Right ventricle myocardium superior (tissue), 1 donor: ENCODE measurements at regions not wholly inside any gene's neighbourhood (a gene's known extent, or its start where the extent isn't known, plus 50 kb on each side); places are given as distances from the start of the nearest gene placed in this dataset.
"Not testable (repeated sequence)": the region's sequence is repeated elsewhere in the genome, so short reads cannot be mapped to it uniquely, and the experiment has no call there.

Source experiments
- ATAC-seq: fragments of 200-7000 bp; cut with Tn5 transposase; one replicate; pipeline ENCODE4 v1.9.1; 2020; ENCODE audit warnings: mild to moderate bottlenecking; ENCODE audit not compliant: poor library complexity
- DNase-seq: peaks from one replicate; pipeline ENCODE4 v3.0.0-alpha.2; 2020
- intact Hi-C: fragments of 100-400 bp; cut with DNase I; formaldehyde crosslinking; loops from one replicate; pipeline ENCODE4 v1.11.2; 2022
- donor health status: DM: no; HTN: yes; CAD: no; lungs with severe emphysema.

GRCh38 chr12:105506678-105507310 is 176.3 kb downstream of the C12orf75 start:
- ATAC-seq (no peak), DNase-seq (no peak)
- intact Hi-C loops: no loop called here

GRCh38 chr12:105507311-105508038 is 177.0 kb downstream of the C12orf75 start:
- DNase-seq (no peak), ATAC-seq (no peak)

GRCh38 chr12:105508096-105508495 is 177.6 kb downstream of the C12orf75 start:
- intact Hi-C loops: no loop called here
- ATAC-seq (no peak), DNase-seq (no peak)

More at GRCh38 chr12:105507311-105508038, 177.0 kb downstream of the C12orf75 start:
- intact Hi-C loops: no loop called here

GRCh38 chr12:105510526-105510925 is 180.0 kb downstream of the C12orf75 start:
- DNase-seq (no peak), ATAC-seq (no peak)
- intact Hi-C loops: no loop called here

- DNase-seq, intact Hi-C loops, ATAC-seq: not testable (repeated sequence)
These were observed 182.4 kb downstream of the C12orf75 start for GRCh38 chr12:105512861-105513260.

GRCh38 chr12:105522166-105522825 is 191.8 kb downstream of the C12orf75 start:
- ATAC-seq: no peak

GRCh38 chr12:105523164-105524057 is 192.9 kb downstream of the C12orf75 start:
- ATAC-seq: peak; percentile 99
- DNase-seq: peak; percentile 91
- intact Hi-C loops: no loop called here

More at GRCh38 chr12:105522166-105522825, 191.8 kb downstream of the C12orf75 start:
- intact Hi-C loops: no loop called here
- DNase-seq: no peak

GRCh38 chr12:105524961-105525360 is 194.5 kb downstream of the C12orf75 start:
- intact Hi-C loops: no loop called here
- no peak for ATAC-seq
- no peak for DNase-seq

- intact Hi-C loops: no loop called here
- ATAC-seq (no peak), DNase-seq (no peak)
These were observed 203.6 kb downstream of the C12orf75 start for GRCh38 chr12:105534068-105534467.

- peak; percentile 50 for DNase-seq
- intact Hi-C loops, ATAC-seq: not testable (repeated sequence)
These were observed 204.5 kb downstream of the C12orf75 start for GRCh38 chr12:105535033-105535432.

- ATAC-seq: no peak
- no peak for DNase-seq
- intact Hi-C loops: no loop called here
These were observed 208.4 kb downstream of the C12orf75 start for GRCh38 chr12:105538880-105539279.

- no peak for ATAC-seq
- no peak for DNase-seq
- intact Hi-C loops: no loop called here
These were observed 209.2 kb downstream of the C12orf75 start for GRCh38 chr12:105539735-105540134.

- ATAC-seq (no peak), DNase-seq (no peak)
- intact Hi-C loops: no loop called here
These were observed 217.3 kb downstream of the C12orf75 start for GRCh38 chr12:105547786-105548185.

- no peak for ATAC-seq
- intact Hi-C loops: no loop called here
- no peak for DNase-seq
These were observed 218.1 kb downstream of the C12orf75 start for GRCh38 chr12:105548626-105549025.

GRCh38 chr12:105552056-105552455 is 221.6 kb downstream of the C12orf75 start:
- no peak for DNase-seq
- intact Hi-C loops: no loop called here
- ATAC-seq: no peak

GRCh38 chr12:105554223-105554678 is 223.8 kb downstream of the C12orf75 start:
- ATAC-seq: no peak
- intact Hi-C loops: no loop called here

GRCh38 chr12:105554856-105555255 is 224.4 kb downstream of the C12orf75 start:
- ATAC-seq (no peak), DNase-seq (no peak)
- intact Hi-C loops: no loop called here

More at GRCh38 chr12:105554223-105554678, 223.8 kb downstream of the C12orf75 start:
- DNase-seq: no peak

GRCh38 chr12:105555556-105556295 is 225.2 kb downstream of the C12orf75 start:
- DNase-seq (no peak), ATAC-seq (no peak)
- intact Hi-C loops: no loop called here
